Fibroblast of lung (primary cell): ENCODE measurements at regions not wholly inside any gene's neighbourhood (a gene's known extent, or its start where the extent isn't known, plus 50 kb on each side); places are given as distances from the start of the nearest gene placed in this dataset.

Experiments used
- EZH2 ChIP-seq: IDR thresholded peaks from 2 replicates; pipeline ENCODE4 v1.5.1; 2012; ENCODE audit warnings: low read length, control low read depth, mild to moderate bottlenecking; ENCODE audit errors: missing control alignments
- TF ChIP-seq, protein P1 (sequence below), 2 donors: IDR thresholded peaks in 1 of 2; conservative IDR thresholded peaks in 1 of 2; 1 replicate in 1 of 2; 2 replicates in 1 of 2; pipeline ENCODE4 v1.5.1; 2011 to 2012; ENCODE audit warnings: low read length in 2 of 2, control low read depth in 1 of 2, inconsistent platforms in 1 of 2, low read depth in 1 of 2, mild to moderate bottlenecking in 1 of 2

DNA sequence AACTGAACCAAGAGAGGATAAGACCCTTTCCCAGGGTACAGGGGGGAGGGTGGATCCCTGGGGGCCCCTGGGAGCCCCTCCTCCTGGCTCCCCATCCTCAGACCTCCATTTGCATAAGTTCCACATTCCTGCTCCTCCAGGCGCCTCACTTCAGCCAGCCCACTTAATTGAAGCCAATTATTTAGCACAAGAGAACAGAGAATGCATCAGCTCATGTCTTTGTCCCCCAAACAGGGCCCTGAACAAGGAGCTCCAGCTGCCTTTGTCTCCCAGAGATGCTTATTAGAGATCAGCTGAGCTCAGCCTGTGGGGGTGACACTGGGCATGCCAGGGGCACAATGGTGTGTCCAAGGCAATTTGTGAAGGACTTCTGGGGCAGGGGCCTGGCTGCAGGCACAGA is 89.9 kb upstream of the PRDM11 start:
- TF ChIP-seq, protein P1, sequence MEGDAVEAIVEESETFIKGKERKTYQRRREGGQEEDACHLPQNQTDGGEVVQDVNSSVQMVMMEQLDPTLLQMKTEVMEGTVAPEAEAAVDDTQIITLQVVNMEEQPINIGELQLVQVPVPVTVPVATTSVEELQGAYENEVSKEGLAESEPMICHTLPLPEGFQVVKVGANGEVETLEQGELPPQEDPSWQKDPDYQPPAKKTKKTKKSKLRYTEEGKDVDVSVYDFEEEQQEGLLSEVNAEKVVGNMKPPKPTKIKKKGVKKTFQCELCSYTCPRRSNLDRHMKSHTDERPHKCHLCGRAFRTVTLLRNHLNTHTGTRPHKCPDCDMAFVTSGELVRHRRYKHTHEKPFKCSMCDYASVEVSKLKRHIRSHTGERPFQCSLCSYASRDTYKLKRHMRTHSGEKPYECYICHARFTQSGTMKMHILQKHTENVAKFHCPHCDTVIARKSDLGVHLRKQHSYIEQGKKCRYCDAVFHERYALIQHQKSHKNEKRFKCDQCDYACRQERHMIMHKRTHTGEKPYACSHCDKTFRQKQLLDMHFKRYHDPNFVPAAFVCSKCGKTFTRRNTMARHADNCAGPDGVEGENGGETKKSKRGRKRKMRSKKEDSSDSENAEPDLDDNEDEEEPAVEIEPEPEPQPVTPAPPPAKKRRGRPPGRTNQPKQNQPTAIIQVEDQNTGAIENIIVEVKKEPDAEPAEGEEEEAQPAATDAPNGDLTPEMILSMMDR (conservative IDR thresholded peaks at IDR 0.05 in 1 of 2, IDR thresholded peaks at IDR 0.05 in 1 of 2; ENCODE audit: low read depth in 1 of 2, low read length in 2 of 2), result no peak
- no peak for TF ChIP-seq EZH2
